Mammary epithelial cell (primary cell): ENCODE measurements at regions not wholly inside any gene's neighbourhood (a gene's known extent, or its start where the extent isn't known, plus 50 kb on each side); places are given as distances from the start of the nearest gene placed in this dataset.

Experiments used
- EZH2 ChIP-seq: IDR thresholded peaks from 2 replicates; pipeline ENCODE4 v1.6.1; 2012; ENCODE audit warnings: low read length, inconsistent platforms, borderline replicate concordance
- TF ChIP-seq, protein P1 (sequence below), 2 donors: IDR thresholded peaks in 1 of 2; conservative IDR thresholded peaks in 1 of 2; 2 replicates each; pipeline ENCODE4 v1.5.1; 2011 to 2012; ENCODE audit warnings: inconsistent platforms in 2 of 2, low read length in 2 of 2, mild to moderate bottlenecking in 2 of 2, control low read depth in 1 of 2, low read depth in 1 of 2; ENCODE audit not compliant: insufficient read depth in 1 of 2; ENCODE audit errors: extremely low read depth in 1 of 2

DNA sequence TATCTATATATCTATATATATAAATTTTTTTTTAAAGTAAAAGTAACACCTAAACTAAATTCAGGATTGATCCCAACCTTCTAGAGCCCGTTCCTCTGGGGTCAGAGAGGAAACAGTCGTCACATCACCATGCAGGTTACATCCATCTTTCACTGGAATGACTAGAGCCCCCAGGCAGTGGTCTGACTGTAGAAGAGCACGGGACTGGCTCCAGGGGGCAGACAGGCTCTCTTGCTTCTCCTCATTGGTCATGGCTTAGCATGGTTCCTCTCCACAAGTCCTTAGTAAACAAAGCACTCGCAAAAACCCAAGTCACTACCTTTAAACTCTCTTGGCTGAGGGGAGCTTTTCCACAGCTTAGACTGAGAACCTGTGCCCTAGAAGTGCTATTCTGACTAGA, 110.5 kb downstream of the NR2F2 start:
- TF ChIP-seq, protein P1, sequence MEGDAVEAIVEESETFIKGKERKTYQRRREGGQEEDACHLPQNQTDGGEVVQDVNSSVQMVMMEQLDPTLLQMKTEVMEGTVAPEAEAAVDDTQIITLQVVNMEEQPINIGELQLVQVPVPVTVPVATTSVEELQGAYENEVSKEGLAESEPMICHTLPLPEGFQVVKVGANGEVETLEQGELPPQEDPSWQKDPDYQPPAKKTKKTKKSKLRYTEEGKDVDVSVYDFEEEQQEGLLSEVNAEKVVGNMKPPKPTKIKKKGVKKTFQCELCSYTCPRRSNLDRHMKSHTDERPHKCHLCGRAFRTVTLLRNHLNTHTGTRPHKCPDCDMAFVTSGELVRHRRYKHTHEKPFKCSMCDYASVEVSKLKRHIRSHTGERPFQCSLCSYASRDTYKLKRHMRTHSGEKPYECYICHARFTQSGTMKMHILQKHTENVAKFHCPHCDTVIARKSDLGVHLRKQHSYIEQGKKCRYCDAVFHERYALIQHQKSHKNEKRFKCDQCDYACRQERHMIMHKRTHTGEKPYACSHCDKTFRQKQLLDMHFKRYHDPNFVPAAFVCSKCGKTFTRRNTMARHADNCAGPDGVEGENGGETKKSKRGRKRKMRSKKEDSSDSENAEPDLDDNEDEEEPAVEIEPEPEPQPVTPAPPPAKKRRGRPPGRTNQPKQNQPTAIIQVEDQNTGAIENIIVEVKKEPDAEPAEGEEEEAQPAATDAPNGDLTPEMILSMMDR (conservative IDR thresholded peaks at IDR 0.05 in 1 of 2, IDR thresholded peaks at IDR 0.05 in 1 of 2; ENCODE audit: extremely low read depth in 1 of 2, insufficient read depth in 1 of 2, low read depth in 1 of 2, low read length in 2 of 2), result no peak
- no peak for TF ChIP-seq EZH2
